ENCODE measurements at regions not wholly inside any gene's neighbourhood (a gene's known extent, or its start where the extent isn't known, plus 50 kb on each side); places are given as distances from the start of the nearest gene placed in this dataset.

- no peak for TF ChIP-seq CTCF (IDR thresholded peaks at IDR 0.05; ENCODE audit: low read length)
- no peak for TF ChIP-seq EZH2 (optimal IDR thresholded peaks at IDR 0.05; ENCODE audit: low read depth, low read length)
Measured at GRCh38 chr4:3673716-3674478, 92.3 kb upstream of the ADRA2C start.
